ENCODE measurements at regions not wholly inside any gene's neighbourhood (a gene's known extent, or its start where the extent isn't known, plus 50 kb on each side); places are given as distances from the start of the nearest gene placed in this dataset.

DNA sequence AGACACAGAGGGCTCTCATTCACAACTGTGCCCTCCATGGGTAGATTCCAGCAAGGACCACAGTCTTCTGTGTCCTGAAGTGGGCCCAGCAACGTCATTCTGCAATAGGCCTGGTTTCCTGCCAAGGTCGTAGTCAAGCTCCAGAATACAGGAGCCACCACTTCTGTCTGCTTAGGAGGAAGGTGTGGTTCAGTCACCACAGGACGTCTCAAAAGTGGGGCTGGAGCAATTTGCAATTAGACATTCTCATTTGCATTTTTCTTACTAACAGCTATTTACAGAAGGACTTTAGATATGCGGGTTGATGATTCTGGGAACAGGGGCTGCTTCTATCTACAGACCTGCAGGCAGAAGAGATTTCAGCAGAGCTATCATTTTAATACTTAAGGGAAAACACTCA lies 58.7 kb upstream of the MYRIP start:
- TF ChIP-seq, protein P1, sequence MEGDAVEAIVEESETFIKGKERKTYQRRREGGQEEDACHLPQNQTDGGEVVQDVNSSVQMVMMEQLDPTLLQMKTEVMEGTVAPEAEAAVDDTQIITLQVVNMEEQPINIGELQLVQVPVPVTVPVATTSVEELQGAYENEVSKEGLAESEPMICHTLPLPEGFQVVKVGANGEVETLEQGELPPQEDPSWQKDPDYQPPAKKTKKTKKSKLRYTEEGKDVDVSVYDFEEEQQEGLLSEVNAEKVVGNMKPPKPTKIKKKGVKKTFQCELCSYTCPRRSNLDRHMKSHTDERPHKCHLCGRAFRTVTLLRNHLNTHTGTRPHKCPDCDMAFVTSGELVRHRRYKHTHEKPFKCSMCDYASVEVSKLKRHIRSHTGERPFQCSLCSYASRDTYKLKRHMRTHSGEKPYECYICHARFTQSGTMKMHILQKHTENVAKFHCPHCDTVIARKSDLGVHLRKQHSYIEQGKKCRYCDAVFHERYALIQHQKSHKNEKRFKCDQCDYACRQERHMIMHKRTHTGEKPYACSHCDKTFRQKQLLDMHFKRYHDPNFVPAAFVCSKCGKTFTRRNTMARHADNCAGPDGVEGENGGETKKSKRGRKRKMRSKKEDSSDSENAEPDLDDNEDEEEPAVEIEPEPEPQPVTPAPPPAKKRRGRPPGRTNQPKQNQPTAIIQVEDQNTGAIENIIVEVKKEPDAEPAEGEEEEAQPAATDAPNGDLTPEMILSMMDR (conservative IDR thresholded peaks at IDR 0.05) = no peak
- H3K27ac ChIP-seq = no peak overlapping the region

- TF ChIP-seq, protein P1 (conservative IDR thresholded peaks at IDR 0.05) = no peak
Measured at GRCh38 chr3:39751286-39751685, 58.1 kb upstream of the MYRIP start.

GRCh38 chr3:39752019-39752637 lies 57.3 kb upstream of the MYRIP start:
- TF ChIP-seq, protein P1 (conservative IDR thresholded peaks at IDR 0.05) = no peak
- no peak overlapping the region for H3K27ac ChIP-seq

More at GRCh38 chr3:39751286-39751685, 58.1 kb upstream of the MYRIP start:
- H3K27ac ChIP-seq = no peak overlapping the region

GRCh38 chr3:39752751-39753150 lies 56.7 kb upstream of the MYRIP start:
- TF ChIP-seq, protein P1 (conservative IDR thresholded peaks at IDR 0.05) = no peak

DNA sequence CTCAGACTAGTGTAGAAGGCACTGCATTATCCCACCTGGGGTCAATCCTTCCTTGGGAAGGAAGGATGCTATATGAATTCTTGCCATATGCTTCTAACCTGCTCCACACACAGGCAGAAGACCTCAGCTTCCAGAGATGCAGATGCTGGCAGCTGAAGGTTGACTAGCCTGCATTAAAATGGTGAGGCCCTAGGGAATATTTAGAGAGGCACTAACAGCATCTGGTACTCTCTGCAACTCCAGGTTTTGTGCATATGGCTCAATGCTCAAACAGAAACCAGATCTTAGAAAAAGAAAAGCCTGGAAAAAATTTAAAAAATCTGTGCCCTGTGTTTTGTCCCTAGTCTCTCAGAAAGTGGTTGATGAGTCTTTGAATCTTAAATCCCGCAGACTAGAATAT lies 56.0 kb upstream of the MYRIP start:
- no peak overlapping the region for H3K27ac ChIP-seq
- TF ChIP-seq, protein P1 (conservative IDR thresholded peaks at IDR 0.05) = no peak

More at GRCh38 chr3:39752751-39753150, 56.7 kb upstream of the MYRIP start:
- no peak overlapping the region for H3K27ac ChIP-seq

GRCh38 chr3:39754549-39754948 lies 54.9 kb upstream of the MYRIP start:
- no peak overlapping the region for H3K27ac ChIP-seq
- TF ChIP-seq, protein P1 (conservative IDR thresholded peaks at IDR 0.05) = no peak

- TF ChIP-seq, protein P1 (conservative IDR thresholded peaks at IDR 0.05) = no peak
- no peak overlapping the region for H3K27ac ChIP-seq
Measured at GRCh38 chr3:39755100-39755499, 54.3 kb upstream of the MYRIP start.
